HepG2 (cell line): ENCODE measurements at regions not wholly inside any gene's neighbourhood (a gene's known extent, or its start where the extent isn't known, plus 50 kb on each side); places are given as distances from the start of the nearest gene placed in this dataset.

ENCODE experiments used
- ETV5 ChIP-seq: IDR thresholded peaks from 2 replicates; pipeline ENCODE4 v1.6.1; 2018; ENCODE audit warnings: missing biosample characterization, missing genetic modification reagents, inconsistent platforms, borderline replicate concordance
- HOXA7 ChIP-seq: sonication (generic); formaldehyde crosslinking; IDR thresholded peaks from 2 replicates; pipeline ENCODE4 v1.8.1; 2022; ENCODE audit warnings: mild to moderate bottlenecking, missing genetic modification reagents, moderate library complexity
- IRF2 ChIP-seq: IDR thresholded peaks from 2 replicates; pipeline ENCODE4 v1.6.1; 2018; ENCODE audit warnings: missing genetic modification reagents, missing compliant biosample characterization
- KLF11 ChIP-seq: IDR thresholded peaks from 2 replicates; pipeline ENCODE4 v1.6.1; 2016; ENCODE audit warnings: missing compliant biosample characterization
- MYNN ChIP-seq: sonication (generic); formaldehyde crosslinking; IDR thresholded peaks from 2 replicates; pipeline ENCODE4 v1.4.0; 2020; ENCODE audit warnings: mild to moderate bottlenecking, low read depth, missing genetic modification reagents
- NR2F1 ChIP-seq, 2 experiments: fragments of 450-650 bp in 1 of 2; formaldehyde crosslinking in 1 of 2; IDR thresholded peaks; 2 replicates each; pipeline versions ENCODE4 v1.5.0 to v1.6.1; 2016 to 2020; ENCODE audit warnings: mild to moderate bottlenecking in 1 of 2, missing compliant biosample characterization in 1 of 2, missing genetic modification reagents in 1 of 2, moderate library complexity in 1 of 2
- NR2F2 ChIP-seq: IDR thresholded peaks from 2 replicates; pipeline ENCODE4 v1.6.1; 2012; ENCODE audit warnings: low read depth, inconsistent platforms, borderline replicate concordance
- PITX1 ChIP-seq: sonication (generic); formaldehyde crosslinking; IDR thresholded peaks from 2 replicates; pipeline ENCODE4 v1.5.1; 2020; ENCODE audit warnings: mild to moderate bottlenecking, missing genetic modification reagents
- TGIF2 ChIP-seq: IDR thresholded peaks from 2 replicates; pipeline ENCODE4 v1.6.1; 2016; ENCODE audit warnings: control low read depth, missing compliant biosample characterization
- ZBTB7B ChIP-seq: sonication (generic); formaldehyde crosslinking; IDR thresholded peaks from 2 replicates; pipeline ENCODE4 v1.4.0; 2020; ENCODE audit warnings: missing genetic modification reagents
- ZNF232 ChIP-seq: sonication (generic); formaldehyde crosslinking; IDR thresholded peaks from 2 replicates; pipeline ENCODE4 v1.4.0; 2020; ENCODE audit warnings: missing genetic modification reagents, borderline replicate concordance
- ZNF24 ChIP-seq: fragments of 450-650 bp; IDR thresholded peaks from 2 replicates; pipeline ENCODE4 v1.6.1; 2017; ENCODE audit warnings: antibody characterized with exemption, mild to moderate bottlenecking
- ZNF430 ChIP-seq: sonication (generic); formaldehyde crosslinking; IDR thresholded peaks from 2 replicates; pipeline ENCODE4 v1.9.0; 2021; ENCODE audit warnings: mild to moderate bottlenecking, missing genetic modification reagents
- ZNF678 ChIP-seq: sonication (generic); formaldehyde crosslinking; IDR thresholded peaks from 2 replicates; pipeline ENCODE4 v1.4.0; 2020; ENCODE audit warnings: mild to moderate bottlenecking, missing genetic modification reagents
- ZNF792 ChIP-seq: IDR thresholded peaks from 2 replicates; pipeline ENCODE4 v1.6.1; 2016
- ZNF839 ChIP-seq: sonication (generic); formaldehyde crosslinking; IDR thresholded peaks from 2 replicates; pipeline ENCODE4 v1.4.0; 2020; ENCODE audit warnings: missing genetic modification reagents, mild to moderate bottlenecking, borderline replicate concordance
- TF ChIP-seq, protein P1 (sequence below), 2 experiments: fragments of 450-650 bp in 1 of 2; sonication (generic) in 1 of 2; formaldehyde crosslinking in 1 of 2; IDR thresholded peaks; 2 replicates each; pipeline versions ENCODE4 v1.6.1 to v1.8.0; 2016 to 2022; ENCODE audit warnings: antibody characterized with exemption in 1 of 2, mild to moderate bottlenecking in 1 of 2, missing genetic modification reagents in 1 of 2
- TF ChIP-seq, protein P2 (sequence below): IDR thresholded peaks from 2 replicates; pipeline ENCODE4 v1.6.1; 2018; ENCODE audit warnings: missing genetic modification reagents
- TF ChIP-seq, protein P3 (sequence below): sonication (generic); formaldehyde crosslinking; IDR thresholded peaks from 2 replicates; pipeline ENCODE4 v1.4.0; 2020; ENCODE audit warnings: missing genetic modification reagents

DNA sequence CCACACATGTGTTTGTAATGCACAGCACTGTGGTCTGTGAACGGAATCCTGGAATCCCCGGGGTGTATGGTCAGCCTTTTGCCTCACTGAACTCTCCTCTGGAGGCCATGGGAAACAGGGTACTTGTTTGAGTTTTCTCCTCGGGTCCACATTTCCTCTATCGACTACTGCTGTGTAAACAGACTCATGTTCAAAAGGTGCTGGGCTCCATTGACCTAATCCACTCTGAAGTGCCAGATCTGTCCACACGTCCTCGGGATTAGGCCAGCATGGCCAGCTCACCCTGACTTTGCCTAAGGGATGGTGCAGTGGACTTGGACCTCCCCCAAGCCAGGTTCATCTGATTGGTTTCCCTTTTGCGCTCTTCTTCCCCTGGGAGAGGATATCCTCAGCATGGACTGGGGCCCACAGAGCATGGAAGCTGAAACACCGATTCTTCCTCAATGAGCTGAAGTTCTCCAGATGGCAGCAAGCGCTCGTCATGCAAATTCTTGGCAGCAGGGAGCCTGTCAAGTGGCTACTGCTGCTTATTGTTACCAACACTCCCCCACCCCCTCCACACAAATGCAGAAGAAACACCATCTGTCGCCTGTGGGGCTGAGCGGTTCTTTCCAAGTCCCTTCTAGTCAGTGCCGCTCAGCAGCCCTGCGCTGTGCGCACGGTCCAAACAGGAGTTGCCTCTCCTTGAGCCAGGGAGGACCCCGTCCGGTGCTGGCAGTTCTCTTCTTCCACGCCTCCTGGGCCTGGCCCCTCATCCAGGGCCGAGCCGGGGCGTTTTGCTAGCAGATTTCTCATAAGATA lies 292.6 kb upstream of the MARCKS start (continued):
- TF ChIP-seq, protein P1, sequence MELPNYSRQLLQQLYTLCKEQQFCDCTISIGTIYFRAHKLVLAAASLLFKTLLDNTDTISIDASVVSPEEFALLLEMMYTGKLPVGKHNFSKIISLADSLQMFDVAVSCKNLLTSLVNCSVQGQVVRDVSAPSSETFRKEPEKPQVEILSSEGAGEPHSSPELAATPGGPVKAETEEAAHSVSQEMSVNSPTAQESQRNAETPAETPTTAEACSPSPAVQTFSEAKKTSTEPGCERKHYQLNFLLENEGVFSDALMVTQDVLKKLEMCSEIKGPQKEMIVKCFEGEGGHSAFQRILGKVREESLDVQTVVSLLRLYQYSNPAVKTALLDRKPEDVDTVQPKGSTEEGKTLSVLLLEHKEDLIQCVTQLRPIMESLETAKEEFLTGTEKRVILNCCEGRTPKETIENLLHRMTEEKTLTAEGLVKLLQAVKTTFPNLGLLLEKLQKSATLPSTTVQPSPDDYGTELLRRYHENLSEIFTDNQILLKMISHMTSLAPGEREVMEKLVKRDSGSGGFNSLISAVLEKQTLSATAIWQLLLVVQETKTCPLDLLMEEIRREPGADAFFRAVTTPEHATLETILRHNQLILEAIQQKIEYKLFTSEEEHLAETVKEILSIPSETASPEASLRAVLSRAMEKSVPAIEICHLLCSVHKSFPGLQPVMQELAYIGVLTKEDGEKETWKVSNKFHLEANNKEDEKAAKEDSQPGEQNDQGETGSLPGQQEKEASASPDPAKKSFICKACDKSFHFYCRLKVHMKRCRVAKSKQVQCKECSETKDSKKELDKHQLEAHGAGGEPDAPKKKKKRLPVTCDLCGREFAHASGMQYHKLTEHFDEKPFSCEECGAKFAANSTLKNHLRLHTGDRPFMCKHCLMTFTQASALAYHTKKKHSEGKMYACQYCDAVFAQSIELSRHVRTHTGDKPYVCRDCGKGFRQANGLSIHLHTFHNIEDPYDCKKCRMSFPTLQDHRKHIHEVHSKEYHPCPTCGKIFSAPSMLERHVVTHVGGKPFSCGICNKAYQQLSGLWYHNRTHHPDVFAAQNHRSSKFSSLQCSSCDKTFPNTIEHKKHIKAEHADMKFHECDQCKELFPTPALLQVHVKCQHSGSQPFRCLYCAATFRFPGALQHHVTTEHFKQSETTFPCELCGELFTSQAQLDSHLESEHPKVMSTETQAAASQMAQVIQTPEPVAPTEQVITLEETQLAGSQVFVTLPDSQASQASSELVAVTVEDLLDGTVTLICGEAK (IDR thresholded peaks at IDR 0.05), result no peak
- TF ChIP-seq, protein P1 (CRISPR knock-in tag; IDR thresholded peaks at IDR 0.05), result peak; percentile 66
- TF ChIP-seq ZNF678 (CRISPR knock-in tag) (no peak), ZBTB7B (peak; percentile 42; the same call in 1 of the 2 replicates), PITX1 (CRISPR knock-in tag) (peak; percentile 98), HOXA7 (CRISPR knock-in tag) (no peak), TGIF2 (CRISPR knock-in tag) (no peak), ETV5 (CRISPR knock-in tag) (peak; percentile 71; the same call in 1 of the 2 replicates), ZNF232 (no peak; the same call in 1 of the 2 replicates), KLF11 (CRISPR knock-in tag) (no peak), ZNF792 (CRISPR knock-in tag) (no peak), IRF2 (CRISPR knock-in tag) (peak; percentile 70), NR2F2 (peak; percentile 89), MYNN (CRISPR knock-in tag) (no peak), ZNF24 (peak; percentile 56; the same call in 1 of the 2 replicates), ZNF430 (CRISPR knock-in tag) (peak; percentile 44; the same call in 1 of the 2 replicates), NR2F1 (CRISPR knock-in tag; IDR thresholded peaks at IDR 0.05) (peak; percentile 50 to 64; a peak in 2 of 4 replicates), ZNF839 (no peak)
- TF ChIP-seq, protein P2, sequence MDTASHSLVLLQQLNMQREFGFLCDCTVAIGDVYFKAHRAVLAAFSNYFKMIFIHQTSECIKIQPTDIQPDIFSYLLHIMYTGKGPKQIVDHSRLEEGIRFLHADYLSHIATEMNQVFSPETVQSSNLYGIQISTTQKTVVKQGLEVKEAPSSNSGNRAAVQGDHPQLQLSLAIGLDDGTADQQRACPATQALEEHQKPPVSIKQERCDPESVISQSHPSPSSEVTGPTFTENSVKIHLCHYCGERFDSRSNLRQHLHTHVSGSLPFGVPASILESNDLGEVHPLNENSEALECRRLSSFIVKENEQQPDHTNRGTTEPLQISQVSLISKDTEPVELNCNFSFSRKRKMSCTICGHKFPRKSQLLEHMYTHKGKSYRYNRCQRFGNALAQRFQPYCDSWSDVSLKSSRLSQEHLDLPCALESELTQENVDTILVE (CRISPR knock-in tag), result no peak
- TF ChIP-seq, protein P3, sequence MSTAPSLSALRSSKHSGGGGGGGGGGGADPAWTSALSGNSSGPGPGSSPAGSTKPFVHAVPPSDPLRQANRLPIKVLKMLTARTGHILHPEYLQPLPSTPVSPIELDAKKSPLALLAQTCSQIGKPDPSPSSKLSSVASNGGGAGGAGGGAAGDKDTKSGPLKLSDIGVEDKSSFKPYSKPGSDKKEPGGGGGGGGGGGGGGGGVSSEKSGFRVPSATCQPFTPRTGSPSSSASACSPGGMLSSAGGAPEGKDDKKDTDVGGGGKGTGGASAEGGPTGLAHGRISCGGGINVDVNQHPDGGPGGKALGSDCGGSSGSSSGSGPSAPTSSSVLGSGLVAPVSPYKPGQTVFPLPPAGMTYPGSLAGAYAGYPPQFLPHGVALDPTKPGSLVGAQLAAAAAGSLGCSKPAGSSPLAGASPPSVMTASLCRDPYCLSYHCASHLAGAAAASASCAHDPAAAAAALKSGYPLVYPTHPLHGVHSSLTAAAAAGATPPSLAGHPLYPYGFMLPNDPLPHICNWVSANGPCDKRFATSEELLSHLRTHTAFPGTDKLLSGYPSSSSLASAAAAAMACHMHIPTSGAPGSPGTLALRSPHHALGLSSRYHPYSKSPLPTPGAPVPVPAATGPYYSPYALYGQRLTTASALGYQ (CRISPR knock-in tag), result peak; percentile 79
